GM12878 (cell line): ENCODE measurements at regions not wholly inside any gene's neighbourhood (a gene's known extent, or its start where the extent isn't known, plus 50 kb on each side); places are given as distances from the start of the nearest gene placed in this dataset.

Experiments
- ATAC-seq: fragments of 200-7000 bp; cut with Tn5 transposase; 3 replicates; pipeline ENCODE4 v1.9.1; 2020; ENCODE audit warnings: mild to moderate bottlenecking, moderate library complexity
- BruUV-seq: library from RNA; stranded (reverse); fragments of 400-500 nt; replicated peaks from 2 replicates; lab custom pipeline; 2021; lab: Mats Ljungman, UMichigan
- CTCF ChIA-PET: fragments of 300-600 bp; sonication (Branson Sonifier 250); formaldehyde crosslinking; extraction: SDS; loops from one replicate; lab custom pipeline; 2021; ENCODE audit warnings: inconsistent platforms; lab: Yijun Ruan, JAX
- POLR2A ChIA-PET: fragments of 350-600 bp; formaldehyde crosslinking; extraction: SDS; loops from one replicate; lab custom pipeline; 2021; ENCODE audit warnings: inconsistent platforms; lab: Charles Lee
- RAD21 ChIA-PET: fragments of 300-600 bp; sonication (Branson Sonifier 250); formaldehyde crosslinking; loops from one replicate; lab custom pipeline; 2023; ENCODE audit warnings: antibody characterized with exemption; ENCODE audit not compliant: unreplicated experiment; lab: Charles Lee
- SMC1A ChIA-PET: fragments of 300-600 bp; sonication (Branson Sonifier 250); formaldehyde crosslinking; loops from one replicate; lab custom pipeline; 2023; ENCODE audit not compliant: unreplicated experiment, uncharacterized antibody; lab: Charles Lee
- DNase-seq: peaks from one replicate; pipeline ENCODE4 v3.0.0-alpha.2; 2011; ENCODE audit warnings: low read depth, low spot score
- FAIRE-seq: peaks from 3 replicates; lab custom pipeline; 2011; peaks lifted over from hg19 to GRCh38; lab: Jason Lieb, UNC
- H2AFZ ChIP-seq: 2 replicates; pipeline ENCODE4 v1.6.0; 2011; ENCODE audit warnings: low read depth, low read length, control low read depth; ENCODE audit not compliant: control insufficient read depth
- H3K27ac ChIP-seq: 2 replicates; pipeline ENCODE4 v1.5.1; 2011; ENCODE audit warnings: control low read depth; ENCODE audit not compliant: control insufficient read depth, insufficient read depth
- H3K27me3 ChIP-seq, 2 experiments: replicated peaks in 1 of 2; 2 replicates each; pipeline versions ENCODE4 v1.6.0 to v1.6.1; 2011; ENCODE audit warnings: low read length in 1 of 2; ENCODE audit not compliant: control insufficient read depth in 2 of 2, insufficient read depth in 2 of 2
- H3K36me3 ChIP-seq, 2 experiments: 2 replicates each; pipeline ENCODE4 v1.5.1; 2011; ENCODE audit warnings: low read length in 1 of 2; ENCODE audit not compliant: control insufficient read depth in 2 of 2, insufficient read depth in 2 of 2
- H3K4me1 ChIP-seq: 2 replicates; pipeline ENCODE4 v1.6.1; 2011; ENCODE audit warnings: mild to moderate bottlenecking, low read length, moderate library complexity, mixed read lengths; ENCODE audit not compliant: control insufficient read depth, insufficient read depth
- H3K4me2 ChIP-seq: 2 replicates; pipeline ENCODE4 v1.6.0; 2011; ENCODE audit warnings: control low read depth; ENCODE audit not compliant: control insufficient read depth, insufficient read depth
- H3K4me3 ChIP-seq: fragments of 200-600 bp; sonication (generic); 2 replicates; pipeline ENCODE4 v1.5.1; 2016
- H3K79me2 ChIP-seq: 2 replicates; pipeline ENCODE4 v1.6.0; 2011; ENCODE audit warnings: low read length; ENCODE audit not compliant: control insufficient read depth, insufficient read depth
- H3K9ac ChIP-seq: 2 replicates; pipeline ENCODE4 v1.8.0; 2011; ENCODE audit warnings: low read length, control low read depth, mixed read lengths; ENCODE audit not compliant: control insufficient read depth, insufficient read depth
- H3K9me3 ChIP-seq: replicated peaks from 3 replicates; pipeline ENCODE4 v1.5.1; 2011; ENCODE audit warnings: mild to moderate bottlenecking, low read length; ENCODE audit not compliant: control insufficient read depth, insufficient read depth
- H4K20me1 ChIP-seq: 2 replicates; pipeline ENCODE4 v1.6.0; 2011; ENCODE audit not compliant: control insufficient read depth, insufficient read depth
- ATF3 ChIP-seq: IDR thresholded peaks from 2 replicates; pipeline ENCODE4 v1.6.1; 2011; ENCODE audit warnings: low read depth, mild to moderate bottlenecking, low read length, moderate library complexity, borderline replicate concordance; ENCODE audit errors: extremely low read depth
- ATF7 ChIP-seq: fragments of 450-650 bp; IDR thresholded peaks from 2 replicates; pipeline ENCODE4 v1.6.1; 2016; ENCODE audit warnings: low read depth, mild to moderate bottlenecking
- CEBPB ChIP-seq, 2 experiments: fragments of 150-350 bp in 1 of 2; IDR thresholded peaks; 2 replicates each; pipeline ENCODE4 v1.6.1; 2012 to 2014; ENCODE audit warnings: low read depth in 2 of 2, low read length in 2 of 2, borderline replicate concordance in 1 of 2, inconsistent platforms in 1 of 2
- EGR1 ChIP-seq, 2 experiments: IDR thresholded peaks; 1 replicate in 1 of 2; 2 replicates in 1 of 2; pipeline ENCODE4 v1.6.1; 2011 to 2012; ENCODE audit warnings: low read depth in 2 of 2, low read length in 2 of 2, borderline replicate concordance in 1 of 2, mild to moderate bottlenecking in 1 of 2, moderate library complexity in 1 of 2
- HDAC6 ChIP-seq: fragments of 200-600 bp; sonication (generic); IDR thresholded peaks from one replicate; pipeline ENCODE4 v1.8.0; 2017; ENCODE audit warnings: antibody characterized with exemption; ENCODE audit not compliant: unreplicated experiment
- MEF2B ChIP-seq: fragments of 450-650 bp; IDR thresholded peaks from 2 replicates; pipeline ENCODE4 v1.6.1; 2018; ENCODE audit warnings: mild to moderate bottlenecking, moderate library complexity; ENCODE audit not compliant: partially characterized antibody, poor library complexity, severe bottlenecking
- REST ChIP-seq: IDR thresholded peaks from 2 replicates; pipeline ENCODE4 v1.6.1; 2012; ENCODE audit warnings: mild to moderate bottlenecking, low read depth, low read length
- STAT3 ChIP-seq: IDR thresholded peaks from 2 replicates; pipeline ENCODE4 v1.6.1; 2011; ENCODE audit warnings: low read depth, low read length, improper control_type of control experiment
- ZNF384 ChIP-seq: IDR thresholded peaks from 2 replicates; pipeline ENCODE4 v1.6.1; 2012; ENCODE audit warnings: low read depth, mild to moderate bottlenecking, low read length, improper control_type of control experiment, borderline replicate concordance
- ZNF592 ChIP-seq: fragments of 450-650 bp; IDR thresholded peaks from 2 replicates; pipeline ENCODE4 v1.6.1; 2017; ENCODE audit warnings: mild to moderate bottlenecking, moderate library complexity
- WGBS: methylation state at CpG from one replicate; pipeline ENCODE4 v1.1.6; 2016; ENCODE audit warnings: low lambda C conversion rate; ENCODE audit not compliant: insufficient replicate concordance, insufficient coverage; ENCODE audit errors: missing lambda C conversion rate; 5-methylcytosine and 5-hydroxymethylcytosine counted together
- in situ Hi-C: fragments of 300-500 bp; cut with MboI; formaldehyde crosslinking; loops from 9 replicates; pipeline ENCODE4 v1.14.3; 2018; ENCODE audit warnings: mixed read lengths
- intact Hi-C: fragments of 100-400 bp; cut with micrococcal nuclease; formaldehyde crosslinking; loops from one replicate; pipeline ENCODE4 v1.14.2; 2022; ENCODE audit not compliant: unreplicated experiment
- TF ChIP-seq, protein P1 (sequence below): fragments of 450-650 bp; IDR thresholded peaks from 2 replicates; pipeline ENCODE4 v1.6.1; 2017; ENCODE audit warnings: antibody characterized with exemption, mild to moderate bottlenecking, moderate library complexity
- TF ChIP-seq, protein P2 (sequence below): IDR thresholded peaks from 2 replicates; pipeline ENCODE4 v1.6.1; 2011; ENCODE audit warnings: low read depth, low read length, improper control_type of control experiment, borderline replicate concordance

GRCh38 chr6:144400321-144400720 lies 115.2 kb downstream of the UTRN start:
- no peak overlapping the region for H3K4me3 ChIP-seq
- no peak overlapping the region for H3K27ac ChIP-seq
- H3K9ac ChIP-seq, result no peak overlapping the region
- DNase-seq (no peak), ATAC-seq (no peak), FAIRE-seq (no peak)
- ChIA-PET CTCF (no interaction called here), RAD21 (no interaction called here), SMC1A (no interaction called here), POLR2A (no interaction called here)
- intact Hi-C loops, result no loop called here
- peaks cover 9% of the 10 kb centered on the region for H3K9me3 ChIP-seq
- H3K27me3 ChIP-seq, result no peaks in the 10 kb centered on the region
- H3K79me2 ChIP-seq, result peaks cover 2% of the 10 kb centered on the region
- in situ Hi-C loops, result no loop called here
- H2AFZ ChIP-seq, result no peak overlapping the region
- H4K20me1 ChIP-seq, result no peaks in the 10 kb centered on the region
- no TSS peak for BruUV-seq
- H3K36me3 ChIP-seq, result peaks cover 0 to 3% of the 10 kb centered on the region in 2 experiments; a peak in 2 of 4 replicates
- 93% methylated on average over 5 of the region's 5 CpGs for WGBS
- H3K4me1 ChIP-seq, result no peaks in the 10 kb centered on the region
- no peak overlapping the region for H3K4me2 ChIP-seq
- TF ChIP-seq HDAC6, result no peak
- TF ChIP-seq, protein P1, sequence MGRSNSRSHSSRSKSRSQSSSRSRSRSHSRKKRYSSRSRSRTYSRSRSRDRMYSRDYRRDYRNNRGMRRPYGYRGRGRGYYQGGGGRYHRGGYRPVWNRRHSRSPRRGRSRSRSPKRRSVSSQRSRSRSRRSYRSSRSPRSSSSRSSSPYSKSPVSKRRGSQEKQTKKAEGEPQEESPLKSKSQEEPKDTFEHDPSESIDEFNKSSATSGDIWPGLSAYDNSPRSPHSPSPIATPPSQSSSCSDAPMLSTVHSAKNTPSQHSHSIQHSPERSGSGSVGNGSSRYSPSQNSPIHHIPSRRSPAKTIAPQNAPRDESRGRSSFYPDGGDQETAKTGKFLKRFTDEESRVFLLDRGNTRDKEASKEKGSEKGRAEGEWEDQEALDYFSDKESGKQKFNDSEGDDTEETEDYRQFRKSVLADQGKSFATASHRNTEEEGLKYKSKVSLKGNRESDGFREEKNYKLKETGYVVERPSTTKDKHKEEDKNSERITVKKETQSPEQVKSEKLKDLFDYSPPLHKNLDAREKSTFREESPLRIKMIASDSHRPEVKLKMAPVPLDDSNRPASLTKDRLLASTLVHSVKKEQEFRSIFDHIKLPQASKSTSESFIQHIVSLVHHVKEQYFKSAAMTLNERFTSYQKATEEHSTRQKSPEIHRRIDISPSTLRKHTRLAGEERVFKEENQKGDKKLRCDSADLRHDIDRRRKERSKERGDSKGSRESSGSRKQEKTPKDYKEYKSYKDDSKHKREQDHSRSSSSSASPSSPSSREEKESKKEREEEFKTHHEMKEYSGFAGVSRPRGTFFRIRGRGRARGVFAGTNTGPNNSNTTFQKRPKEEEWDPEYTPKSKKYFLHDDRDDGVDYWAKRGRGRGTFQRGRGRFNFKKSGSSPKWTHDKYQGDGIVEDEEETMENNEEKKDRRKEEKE, result no peak
- TF ChIP-seq ATF7, result no peak
- no peak for TF ChIP-seq ZNF592
- TF ChIP-seq EGR1 (IDR thresholded peaks at IDR 0.05; ENCODE audit: borderline replicate concordance in 1 of 2, low read depth in 2 of 2, low read length in 2 of 2), result no peak
- no peak for TF ChIP-seq REST
- no peak for TF ChIP-seq CEBPB (IDR thresholded peaks at IDR 0.05; ENCODE audit: borderline replicate concordance in 1 of 2, low read depth in 2 of 2, low read length in 2 of 2)
- no peak for TF ChIP-seq ATF3
- no peak for TF ChIP-seq MEF2B
- no peak for TF ChIP-seq ZNF384
- TF ChIP-seq, protein P2, sequence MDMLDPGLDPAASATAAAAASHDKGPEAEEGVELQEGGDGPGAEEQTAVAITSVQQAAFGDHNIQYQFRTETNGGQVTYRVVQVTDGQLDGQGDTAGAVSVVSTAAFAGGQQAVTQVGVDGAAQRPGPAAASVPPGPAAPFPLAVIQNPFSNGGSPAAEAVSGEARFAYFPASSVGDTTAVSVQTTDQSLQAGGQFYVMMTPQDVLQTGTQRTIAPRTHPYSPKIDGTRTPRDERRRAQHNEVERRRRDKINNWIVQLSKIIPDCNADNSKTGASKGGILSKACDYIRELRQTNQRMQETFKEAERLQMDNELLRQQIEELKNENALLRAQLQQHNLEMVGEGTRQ, result no peak
- no peak for TF ChIP-seq STAT3
